ENCODE measurements at regions not wholly inside any gene's neighbourhood (a gene's known extent, or its start where the extent isn't known, plus 50 kb on each side); places are given as distances from the start of the nearest gene placed in this dataset.

DNA sequence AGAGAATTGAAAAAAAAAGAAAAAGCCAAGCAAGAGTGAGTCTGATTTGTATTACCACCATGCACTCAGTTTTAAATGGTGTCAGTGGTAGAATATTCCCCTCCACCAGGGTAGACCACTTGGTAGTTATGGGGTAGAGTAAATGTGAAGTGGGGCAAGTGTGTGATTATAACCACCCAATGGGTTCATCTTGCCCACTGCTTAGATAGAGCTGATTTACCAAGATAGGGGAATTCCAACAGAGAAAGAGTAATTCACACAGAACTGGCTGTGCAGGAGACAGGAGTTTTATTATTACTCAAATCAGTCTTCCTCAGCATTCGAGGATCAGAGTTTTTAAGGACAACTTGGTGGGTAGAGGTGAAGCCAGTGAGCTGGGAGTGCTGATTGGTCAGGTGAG is 113.3 kb upstream of the RAI14 start:
- Mint-ChIP-seq H3K27ac (no peak overlapping the region), H3K9me3 (ENCODE audit: low read depth) (peaks cover 43% of the 10 kb centered on the region), H3K36me3 (ENCODE audit: insufficient read depth) (peaks cover 3% of the 10 kb centered on the region), H3K4me1 (ENCODE audit: low read depth) (peaks cover 3% of the 10 kb centered on the region), H3K4me3 (ENCODE audit: low read depth) (no peak overlapping the region), H3K27me3 (no peaks in the 10 kb centered on the region)
- TF ChIP-seq, protein P1, sequence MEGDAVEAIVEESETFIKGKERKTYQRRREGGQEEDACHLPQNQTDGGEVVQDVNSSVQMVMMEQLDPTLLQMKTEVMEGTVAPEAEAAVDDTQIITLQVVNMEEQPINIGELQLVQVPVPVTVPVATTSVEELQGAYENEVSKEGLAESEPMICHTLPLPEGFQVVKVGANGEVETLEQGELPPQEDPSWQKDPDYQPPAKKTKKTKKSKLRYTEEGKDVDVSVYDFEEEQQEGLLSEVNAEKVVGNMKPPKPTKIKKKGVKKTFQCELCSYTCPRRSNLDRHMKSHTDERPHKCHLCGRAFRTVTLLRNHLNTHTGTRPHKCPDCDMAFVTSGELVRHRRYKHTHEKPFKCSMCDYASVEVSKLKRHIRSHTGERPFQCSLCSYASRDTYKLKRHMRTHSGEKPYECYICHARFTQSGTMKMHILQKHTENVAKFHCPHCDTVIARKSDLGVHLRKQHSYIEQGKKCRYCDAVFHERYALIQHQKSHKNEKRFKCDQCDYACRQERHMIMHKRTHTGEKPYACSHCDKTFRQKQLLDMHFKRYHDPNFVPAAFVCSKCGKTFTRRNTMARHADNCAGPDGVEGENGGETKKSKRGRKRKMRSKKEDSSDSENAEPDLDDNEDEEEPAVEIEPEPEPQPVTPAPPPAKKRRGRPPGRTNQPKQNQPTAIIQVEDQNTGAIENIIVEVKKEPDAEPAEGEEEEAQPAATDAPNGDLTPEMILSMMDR (IDR thresholded peaks at IDR 0.05; ENCODE audit: unreplicated experiment) = no peak
- no peak for DNase-seq (ENCODE audit: low spot score, unreplicated experiment)

- no peaks in the 10 kb centered on the region for H3K27me3 Mint-ChIP-seq
- H3K9me3 Mint-ChIP-seq (ENCODE audit: low read depth) = peaks cover 46% of the 10 kb centered on the region
- no peak for DNase-seq (ENCODE audit: low spot score, unreplicated experiment)
- peaks cover 3% of the 10 kb centered on the region for H3K36me3 Mint-ChIP-seq (ENCODE audit: insufficient read depth)
- peaks cover 3% of the 10 kb centered on the region for H3K4me1 Mint-ChIP-seq (ENCODE audit: low read depth)
- no peak overlapping the region for H3K27ac Mint-ChIP-seq
- TF ChIP-seq, protein P1 (IDR thresholded peaks at IDR 0.05; ENCODE audit: unreplicated experiment) = no peak
- no peak overlapping the region for H3K4me3 Mint-ChIP-seq (ENCODE audit: low read depth)
Measured at GRCh38 chr5:34543687-34544086, 112.4 kb upstream of the RAI14 start.

DNA sequence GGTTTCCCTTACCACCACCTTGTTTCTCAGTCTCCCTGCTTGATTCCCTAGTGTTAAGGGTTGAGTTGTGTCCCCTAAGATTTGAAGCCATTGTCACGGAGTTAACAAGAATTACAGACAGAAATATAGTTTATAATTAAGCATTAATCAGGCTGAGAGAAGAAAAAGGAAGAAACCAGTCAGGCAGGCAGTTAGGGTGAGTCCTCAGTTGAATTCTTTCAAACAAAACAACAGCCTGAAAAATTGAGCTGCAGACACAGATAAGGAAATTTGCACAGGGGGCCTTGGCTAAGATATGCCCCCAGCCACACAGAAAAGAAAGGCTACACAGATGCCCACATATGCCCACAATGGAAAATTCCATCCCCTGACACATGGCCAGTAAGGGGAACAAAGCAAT is 111.7 kb upstream of the RAI14 start:
- Mint-ChIP-seq H3K27me3 (no peaks in the 10 kb centered on the region), H3K4me1 (ENCODE audit: low read depth) (peaks cover 3% of the 10 kb centered on the region), H3K27ac (no peak overlapping the region), H3K4me3 (ENCODE audit: low read depth) (no peak overlapping the region), H3K36me3 (ENCODE audit: insufficient read depth) (peaks cover 3% of the 10 kb centered on the region), H3K9me3 (ENCODE audit: low read depth) (peaks cover 46% of the 10 kb centered on the region)
- TF ChIP-seq, protein P1 (IDR thresholded peaks at IDR 0.05; ENCODE audit: unreplicated experiment) = no peak
- no peak for DNase-seq (ENCODE audit: low spot score, unreplicated experiment)

DNA sequence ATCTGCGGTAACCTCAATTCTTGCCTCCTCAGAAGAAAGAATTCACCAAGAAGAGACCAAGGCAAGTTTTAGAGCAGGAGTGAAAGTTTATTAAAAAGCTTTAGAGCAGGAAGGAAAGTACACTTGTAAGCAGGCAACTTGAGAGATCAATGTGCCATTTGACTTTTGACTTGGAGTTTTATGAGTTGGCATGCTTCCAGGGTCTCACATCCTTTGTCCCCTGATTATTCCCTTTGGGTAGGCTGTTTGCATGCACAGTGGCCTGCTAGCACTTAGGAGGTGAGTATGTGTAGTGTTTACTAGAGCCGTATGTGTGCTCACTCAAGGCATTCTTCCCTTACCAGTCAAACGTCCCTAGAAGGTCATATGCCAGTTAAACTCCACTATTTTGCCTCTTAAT is 111.0 kb upstream of the RAI14 start:
- TF ChIP-seq, protein P1 (IDR thresholded peaks at IDR 0.05; ENCODE audit: unreplicated experiment) = no peak
- no peak for DNase-seq (ENCODE audit: low spot score, unreplicated experiment)
- H3K36me3 Mint-ChIP-seq (ENCODE audit: insufficient read depth) = peaks cover 3% of the 10 kb centered on the region
- H3K9me3 Mint-ChIP-seq (ENCODE audit: low read depth) = peaks cover 46% of the 10 kb centered on the region
- H3K27me3 Mint-ChIP-seq = no peaks in the 10 kb centered on the region
- H3K4me1 Mint-ChIP-seq (ENCODE audit: low read depth) = peaks cover 3% of the 10 kb centered on the region
- no peak overlapping the region for H3K4me3 Mint-ChIP-seq (ENCODE audit: low read depth)
- no peak overlapping the region for H3K27ac Mint-ChIP-seq

- no peak for DNase-seq (ENCODE audit: low spot score, unreplicated experiment)
- peaks cover 3% of the 10 kb centered on the region for H3K36me3 Mint-ChIP-seq (ENCODE audit: insufficient read depth)
- H3K4me1 Mint-ChIP-seq (ENCODE audit: low read depth) = peaks cover 3% of the 10 kb centered on the region
- H3K9me3 Mint-ChIP-seq (ENCODE audit: low read depth) = peaks cover 46% of the 10 kb centered on the region
- no peak overlapping the region for H3K4me3 Mint-ChIP-seq (ENCODE audit: low read depth)
- H3K27me3 Mint-ChIP-seq = no peaks in the 10 kb centered on the region
- TF ChIP-seq, protein P1 (IDR thresholded peaks at IDR 0.05; ENCODE audit: unreplicated experiment) = no peak
- H3K27ac Mint-ChIP-seq = no peak overlapping the region
Measured at GRCh38 chr5:34545626-34546025, 110.5 kb upstream of the RAI14 start.
